ENCODE measurements at regions not wholly inside any gene's neighbourhood (a gene's known extent, or its start where the extent isn't known, plus 50 kb on each side); places are given as distances from the start of the nearest gene placed in this dataset.
"Not testable (repeated sequence)": the region's sequence is repeated elsewhere in the genome, so short reads cannot be mapped to it uniquely, and the experiment has no call there.

DNA sequence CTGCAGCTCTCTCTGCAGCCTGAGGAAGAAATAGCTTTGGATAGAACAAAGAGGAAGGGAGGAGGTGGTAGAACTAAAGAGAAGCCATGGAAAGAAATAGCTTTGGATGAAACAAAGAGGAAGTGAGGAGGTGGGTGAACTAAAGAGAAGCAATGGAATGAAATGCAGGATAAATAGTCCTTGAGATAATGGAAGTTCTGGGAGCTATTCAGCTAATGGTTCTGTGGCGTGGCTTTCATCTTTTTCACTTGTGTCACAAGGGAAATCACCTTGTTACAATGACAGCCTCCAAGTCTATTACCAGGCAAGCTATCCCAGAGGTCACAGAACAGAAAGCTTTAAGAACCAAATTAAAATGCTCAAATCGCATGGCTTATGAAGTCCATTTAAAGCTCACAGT, 141.3 kb upstream of the ARG1 start:
- no peak for DNase-seq

DNA sequence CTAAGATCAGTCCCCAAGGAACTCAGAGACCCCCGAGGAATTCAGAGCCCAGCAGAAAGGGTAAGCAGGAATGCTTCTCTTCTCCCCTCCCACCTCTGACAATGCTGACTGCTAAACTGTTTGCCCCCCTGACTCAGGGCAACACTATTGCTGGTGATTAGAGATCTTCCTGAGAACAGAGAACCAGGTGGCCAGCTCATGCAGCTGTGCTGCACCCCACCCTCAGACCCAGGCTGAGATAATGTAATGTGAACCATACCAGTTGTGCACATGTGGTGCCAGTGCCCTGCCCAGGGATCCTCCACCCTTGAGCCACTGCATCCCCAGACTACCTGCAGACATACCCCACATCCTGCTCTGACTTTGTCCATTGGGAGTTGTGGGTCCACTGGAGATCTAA, 139.1 kb upstream of the ARG1 start:
- no peak for DNase-seq

DNA sequence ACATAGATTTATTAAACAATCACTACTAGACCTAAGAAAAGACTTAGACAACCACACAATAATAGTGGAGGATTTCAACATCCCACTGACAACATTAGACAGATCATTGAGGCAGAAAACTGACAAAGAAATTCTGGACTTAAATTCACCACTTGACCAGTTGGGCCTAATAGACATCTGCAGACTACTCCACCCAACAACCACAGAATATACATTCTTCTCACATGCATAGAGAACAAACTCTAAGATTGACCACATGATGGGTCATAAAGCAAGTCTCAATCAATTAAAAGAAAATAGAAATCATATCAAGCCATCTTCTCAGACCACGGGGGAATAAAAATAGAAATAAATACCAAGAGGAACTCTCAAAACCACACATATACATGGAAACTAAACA, 136.7 kb upstream of the ARG1 start:
- DNase-seq: no peak

DNA sequence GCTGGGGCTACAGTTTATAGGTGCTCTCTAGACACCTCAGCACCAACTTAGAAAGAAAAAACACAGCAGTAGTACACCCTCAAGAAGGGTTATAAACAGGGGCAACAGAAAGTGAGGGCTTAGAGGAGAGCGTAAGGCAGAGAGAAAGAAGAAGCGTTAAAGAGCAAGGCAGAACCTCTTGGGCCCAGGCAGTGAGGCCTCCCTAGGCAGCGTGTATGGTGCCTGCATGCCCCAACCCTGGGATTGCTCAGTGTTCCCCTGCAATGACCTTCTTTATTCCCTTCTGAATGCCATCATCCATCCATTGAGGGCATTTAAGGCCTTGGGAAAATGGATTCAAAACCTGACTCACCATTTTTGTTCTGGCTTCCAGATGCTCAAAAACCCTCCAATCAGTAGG, 130.0 kb upstream of the ARG1 start:
- DNase-seq: peak; percentile 13

DNA sequence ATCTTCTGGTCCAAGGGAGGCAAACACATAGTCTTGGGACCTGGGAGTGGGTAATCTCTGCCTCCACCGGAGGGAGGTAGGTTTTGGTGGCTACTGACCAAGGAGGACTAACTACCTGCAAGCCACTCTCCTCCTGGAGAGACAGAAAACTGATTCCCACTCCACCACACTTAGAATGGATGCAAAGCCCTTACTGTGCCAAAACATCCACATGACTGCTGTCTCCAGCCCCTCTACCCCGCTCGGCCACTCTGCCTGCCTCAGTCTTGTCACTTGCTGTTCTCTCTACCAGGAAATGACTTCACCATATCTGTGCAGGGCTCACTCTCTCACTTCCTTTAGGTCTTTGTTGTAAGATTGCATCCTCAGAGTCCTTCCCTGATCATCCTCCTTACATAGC, 129.5 kb upstream of the ARG1 start:
- DNase-seq: peak; percentile 56

DNA sequence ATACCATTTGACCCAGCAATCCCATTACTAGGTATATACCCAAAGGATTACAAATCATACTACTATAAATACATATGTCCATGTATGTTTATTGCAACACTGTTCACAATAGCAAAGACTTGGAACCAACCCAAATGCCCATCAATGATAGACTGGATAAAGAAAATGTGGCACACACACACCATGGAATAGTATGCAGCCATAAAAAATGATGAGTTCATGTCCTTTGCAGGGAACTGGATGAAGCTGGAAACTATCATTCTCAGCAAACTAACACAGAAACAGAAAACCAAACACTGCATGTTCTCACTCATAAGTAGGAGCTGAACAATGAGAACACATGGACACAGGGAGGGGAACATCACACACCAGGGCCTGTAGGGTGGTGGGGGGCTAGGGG, 127.7 kb upstream of the ARG1 start:
- DNase-seq: not testable (repeated sequence)

DNA sequence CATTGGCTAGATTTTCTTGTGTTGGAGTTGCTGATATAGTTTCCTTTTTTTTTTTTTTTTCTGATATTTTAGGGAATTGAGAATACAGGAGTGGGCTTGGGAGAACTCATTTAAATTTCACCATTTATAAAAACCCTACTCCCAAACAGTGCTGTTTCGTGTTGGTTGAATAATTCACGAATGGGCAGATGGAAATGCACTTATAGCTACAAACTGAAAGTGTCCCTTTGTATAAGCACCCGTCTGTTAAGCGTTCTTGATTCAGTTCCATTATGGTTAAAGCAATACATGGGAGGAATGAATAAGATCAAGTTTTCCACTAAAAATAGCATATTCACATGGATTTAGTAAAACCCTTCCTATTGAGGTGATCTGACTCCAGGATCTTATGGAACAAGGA, 122.2 kb upstream of the ARG1 start:
- DNase-seq: no peak

DNA sequence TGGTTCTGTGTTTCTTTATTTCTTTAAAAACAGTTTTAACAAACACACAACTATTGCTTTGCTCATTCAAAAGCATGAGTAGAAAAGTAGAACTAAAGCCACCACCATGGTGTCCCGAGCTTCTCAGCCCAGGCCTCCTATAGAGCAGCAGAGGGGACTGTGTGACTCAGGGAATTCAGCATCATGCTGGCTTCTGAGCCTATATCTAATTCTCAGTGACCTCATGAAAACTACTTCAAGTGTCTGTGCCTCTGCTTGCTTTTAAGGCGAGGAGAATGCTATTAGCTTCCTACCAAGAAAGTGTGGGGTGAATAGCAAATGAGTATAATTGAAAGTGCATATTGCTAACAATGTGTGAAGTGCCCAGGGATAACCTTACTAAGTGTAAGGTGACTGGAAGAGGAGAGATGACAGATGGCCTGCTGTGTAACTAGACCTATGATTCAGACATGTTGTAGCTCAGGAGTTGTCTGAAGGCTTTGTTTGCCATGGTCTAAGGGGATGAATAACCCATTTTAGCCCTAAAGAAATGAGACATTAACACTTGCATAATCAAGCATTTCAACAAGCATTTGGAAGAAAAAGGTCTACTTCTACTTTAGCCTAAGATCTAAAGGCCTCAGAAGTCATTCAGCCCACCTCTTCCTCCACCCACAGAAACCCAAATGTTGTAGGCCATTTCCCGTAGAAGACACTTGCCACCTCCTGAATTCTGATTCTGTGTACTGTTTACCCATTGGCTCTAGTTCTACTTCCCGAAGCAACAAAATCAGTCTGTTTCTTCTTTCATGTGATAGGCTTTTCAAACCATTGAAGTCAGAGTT, 121.5 kb upstream of the ARG1 start:
- DNase-seq: no peak

DNA sequence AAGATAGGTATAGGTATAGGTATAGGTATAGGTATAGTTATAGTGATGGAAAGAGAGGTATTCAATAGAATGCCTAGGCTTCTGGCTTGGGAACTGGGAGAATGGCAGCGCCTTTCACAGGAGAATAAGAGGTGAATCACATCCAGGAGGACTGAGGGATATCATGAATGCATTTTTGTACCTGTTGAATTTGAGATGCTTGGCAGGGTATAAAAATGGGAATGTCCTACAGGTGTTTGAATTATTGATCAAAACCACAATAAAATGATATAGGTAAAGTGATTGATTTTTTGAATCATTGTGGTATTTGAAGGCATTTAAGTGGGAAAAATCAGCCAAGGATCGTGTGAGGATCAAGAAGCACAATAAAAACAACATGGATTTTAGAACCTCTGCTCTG, 119.2 kb upstream of the ARG1 start:
- no peak for DNase-seq

DNA sequence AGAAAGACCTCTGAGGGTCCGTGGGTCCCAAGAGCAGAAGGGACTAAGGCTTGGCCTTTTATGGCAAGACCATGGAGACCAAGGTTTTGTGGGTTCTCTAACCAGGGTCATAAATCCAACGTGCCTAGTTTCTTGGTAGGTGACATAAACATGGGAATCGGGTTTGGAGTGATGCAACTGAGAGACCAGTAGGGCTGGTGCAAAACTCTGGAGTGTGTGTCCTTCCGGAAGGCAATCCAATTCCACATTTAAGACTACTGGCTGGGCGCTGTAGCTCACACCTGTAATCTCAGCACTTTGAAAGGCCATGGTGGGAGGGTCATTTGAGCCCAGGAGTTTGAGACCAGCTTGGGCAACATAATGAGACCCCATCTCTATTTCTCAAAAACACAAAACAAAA, 116.5 kb upstream of the ARG1 start:
- no peak for DNase-seq

DNA sequence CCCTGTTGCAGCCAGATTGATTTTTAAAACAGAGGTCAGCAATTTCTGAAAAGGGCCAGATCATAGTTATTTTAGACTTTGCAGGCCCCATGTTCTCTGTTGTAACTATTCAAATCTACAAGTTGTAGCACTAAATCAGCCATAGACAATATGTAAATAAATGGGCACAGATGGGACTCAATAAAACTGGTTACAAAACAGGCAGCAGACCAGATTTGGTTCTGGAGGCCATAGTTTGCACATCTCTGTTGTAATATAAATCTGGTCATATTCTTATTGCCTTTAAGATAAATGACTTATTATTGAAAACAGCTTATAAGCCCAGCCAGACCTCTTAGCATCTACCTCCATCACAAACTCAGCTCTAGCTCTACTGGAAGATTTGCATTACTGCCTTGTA, 114.0 kb upstream of the ARG1 start:
- no peak for DNase-seq

DNA sequence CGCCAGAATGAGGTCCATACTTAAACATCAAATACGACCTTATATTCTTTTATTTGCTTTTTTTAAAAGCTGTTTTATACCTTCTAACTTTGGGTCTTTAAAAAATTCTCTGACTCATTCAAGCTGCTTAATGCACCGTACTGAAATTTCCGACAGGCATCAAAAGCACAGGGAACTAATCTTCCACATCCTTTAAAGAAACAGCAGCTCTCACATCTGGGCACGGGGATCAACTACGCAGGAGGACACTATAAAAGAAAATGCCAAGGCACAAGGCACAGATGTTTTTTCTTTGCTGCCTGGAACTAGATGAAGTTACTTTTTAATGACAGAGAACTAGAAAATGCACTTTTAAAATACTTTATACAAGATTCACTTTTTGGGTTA, 112.4 kb upstream of the ARG1 start:
- no peak for DNase-seq

DNA sequence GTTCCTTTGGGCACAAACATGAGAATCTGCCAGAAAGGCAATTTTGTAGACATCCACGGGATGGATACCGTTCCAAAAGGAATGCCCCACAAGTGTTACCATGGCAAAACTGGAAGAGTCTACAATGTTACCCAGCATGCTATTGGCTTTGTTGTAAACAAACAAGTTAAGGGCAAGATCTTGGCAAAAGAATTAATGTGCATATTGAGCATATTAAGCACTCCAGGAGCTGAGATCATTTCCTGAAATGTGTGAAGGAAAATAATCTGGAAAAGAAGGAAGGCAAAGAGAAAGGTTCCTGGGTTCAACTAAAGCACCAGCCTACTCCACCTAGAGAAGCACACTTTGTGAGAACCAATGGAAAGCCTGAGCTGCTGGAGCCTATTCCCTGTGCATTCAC, 103.9 kb upstream of the ARG1 start:
- DNase-seq: no peak

DNA sequence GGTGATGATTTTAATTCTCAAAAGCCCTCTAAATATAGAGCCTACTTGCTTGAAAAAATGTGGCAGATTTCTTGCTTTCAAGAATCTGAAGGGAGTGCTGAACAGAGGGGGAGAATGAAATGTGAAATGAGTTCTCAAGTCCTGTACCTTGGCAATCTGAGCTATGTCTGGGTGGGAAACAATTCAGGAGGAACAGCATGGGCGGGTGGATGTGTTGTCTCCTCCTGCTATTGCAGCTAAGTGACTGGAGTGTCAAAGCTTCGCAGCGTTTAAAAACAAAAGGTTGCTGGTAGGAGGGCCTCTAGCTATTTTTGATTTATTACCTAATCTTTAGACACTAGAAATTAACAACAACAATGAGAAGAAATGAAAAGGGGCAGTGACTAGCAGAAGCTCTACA, 102.5 kb upstream of the ARG1 start:
- DNase-seq: no peak

DNA sequence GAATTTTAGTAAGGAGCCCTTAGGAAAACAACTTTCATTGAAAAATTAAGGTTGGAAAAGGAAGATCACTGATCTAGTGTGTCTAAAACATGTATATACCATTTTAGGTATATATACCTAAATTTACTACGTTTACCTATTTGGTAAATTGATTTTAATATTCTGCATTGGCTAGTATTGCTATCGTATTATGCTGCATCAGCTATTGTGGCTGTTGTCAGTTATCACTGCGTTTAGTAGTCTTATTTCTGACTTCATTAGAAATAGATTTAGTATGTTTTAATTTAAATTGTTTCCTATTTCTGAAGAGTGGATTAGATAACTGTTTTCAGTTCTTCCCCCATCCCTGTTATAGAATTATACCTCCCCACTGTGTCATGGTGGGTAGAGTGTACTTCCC, 101.7 kb upstream of the ARG1 start:
- DNase-seq: no peak

DNA sequence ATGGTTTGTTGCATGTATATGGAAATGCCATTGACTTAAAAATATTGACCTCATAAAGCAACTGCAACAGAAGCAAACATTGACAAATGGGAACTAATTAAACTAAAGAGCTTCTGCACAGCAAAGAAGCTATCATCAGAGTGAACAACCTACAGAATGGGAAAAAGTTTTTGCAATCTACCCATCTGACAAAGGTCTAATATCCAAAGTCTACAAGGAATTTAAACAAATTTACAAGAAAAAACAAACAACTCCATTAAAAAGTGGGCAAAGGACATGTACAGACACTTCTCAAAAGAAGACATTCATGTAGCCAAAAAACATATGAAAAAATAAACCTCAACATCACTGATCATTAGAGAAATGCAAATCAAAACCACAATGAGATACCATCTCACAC, 99.7 kb upstream of the ARG1 start:
- DNase-seq: not testable (repeated sequence)

DNA sequence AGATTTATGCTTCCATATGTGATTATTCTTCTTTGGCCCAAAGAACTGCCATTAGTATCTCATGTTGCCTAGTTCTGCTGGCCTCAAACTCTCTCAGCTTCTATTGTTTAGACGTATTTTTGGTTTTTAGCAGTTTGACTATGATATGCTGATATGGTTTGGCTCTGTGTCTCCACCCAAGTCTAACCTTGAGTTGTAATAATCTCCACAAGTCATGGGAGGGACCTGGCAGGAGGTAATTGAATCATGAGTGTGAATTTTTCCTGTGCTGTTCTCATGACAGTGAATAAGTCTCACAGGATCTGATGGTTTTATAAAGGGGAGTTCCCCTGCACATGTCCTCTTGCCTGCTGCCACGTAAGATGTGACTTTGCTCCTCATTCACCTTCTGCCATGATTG, 96.7 kb upstream of the ARG1 start:
- DNase-seq: no peak

DNA sequence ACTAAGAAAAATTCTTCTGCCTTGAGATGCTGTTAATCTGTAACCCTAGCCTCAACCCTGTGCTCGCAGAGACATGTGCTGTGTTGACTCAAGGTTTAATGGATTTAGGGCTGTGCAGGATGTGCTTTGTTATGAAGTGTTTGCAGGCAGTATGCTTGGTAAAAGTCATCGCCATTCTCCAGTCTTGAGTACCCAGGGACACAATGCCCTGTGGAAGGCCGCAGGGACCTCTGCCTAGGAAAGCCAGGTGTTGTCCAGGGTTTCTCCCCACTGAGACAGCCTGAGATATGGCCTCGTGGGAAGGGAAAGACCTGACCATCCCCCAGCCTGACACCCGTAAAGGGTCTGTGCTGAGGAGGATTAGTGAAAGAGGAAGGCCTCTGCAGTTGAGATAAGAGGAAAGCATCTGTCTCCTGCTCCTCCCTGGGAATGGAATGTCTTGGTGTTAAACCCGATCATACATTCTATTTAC, 94.2 kb upstream of the ARG1 start:
- not testable (repeated sequence) for DNase-seq

DNA sequence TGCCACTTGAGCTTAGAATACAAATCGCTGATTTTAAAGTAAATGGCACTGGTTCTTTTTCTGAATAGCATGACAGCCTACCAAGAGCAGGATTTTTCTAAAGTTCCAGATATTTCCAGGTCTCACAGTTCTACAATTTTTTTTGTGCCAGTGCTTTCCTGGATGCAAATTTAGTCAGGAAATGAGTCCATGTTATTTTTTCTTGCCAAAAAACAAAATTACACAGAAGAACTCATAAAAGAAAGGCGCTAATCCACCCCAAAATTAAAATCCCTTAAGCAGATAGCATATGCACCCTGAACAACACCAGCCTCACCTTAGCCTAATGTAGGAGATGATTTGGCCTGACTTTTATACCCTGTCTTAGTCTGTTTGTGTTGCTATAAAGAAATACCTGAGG, 86.4 kb upstream of the ARG1 start:
- DNase-seq: no peak

DNA sequence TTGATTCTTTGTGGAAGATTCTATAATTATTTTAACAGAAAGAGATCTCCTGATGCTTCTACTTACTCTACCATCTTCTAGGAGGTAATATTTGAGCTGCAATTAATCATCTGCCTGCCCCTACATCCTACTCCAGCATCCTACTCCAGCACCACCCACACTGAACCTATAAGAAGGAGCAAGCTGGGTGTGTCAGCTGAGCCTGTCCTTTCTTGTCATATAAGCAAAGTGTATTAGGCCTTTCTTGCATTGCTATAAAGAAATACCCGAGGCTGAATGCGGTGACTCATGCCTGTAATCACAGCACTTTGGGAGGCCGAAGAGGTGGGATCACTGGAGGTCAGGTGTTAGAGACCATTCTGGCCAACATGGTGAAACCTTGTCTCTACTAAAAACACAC, 84.2 kb upstream of the ARG1 start:
- DNase-seq: no peak

DNA sequence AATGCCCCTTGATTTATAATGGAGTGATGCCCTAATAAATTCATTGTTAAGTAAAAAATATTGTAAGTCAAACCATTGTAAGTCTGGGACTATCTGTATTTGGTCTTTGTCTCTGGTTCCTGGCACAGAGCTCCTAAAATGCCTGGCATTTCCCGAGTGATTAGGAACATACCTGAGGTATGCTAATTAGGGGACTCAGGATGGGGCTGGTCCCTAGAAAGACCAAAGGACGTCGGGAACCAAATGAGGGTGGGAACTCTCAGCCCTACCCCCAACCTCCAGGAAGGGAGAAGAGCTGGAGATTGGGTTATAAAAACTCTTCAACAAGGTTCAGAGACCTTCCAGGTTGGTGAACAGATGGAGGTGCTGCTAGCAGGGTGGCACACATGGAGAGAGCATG, 82.6 kb upstream of the ARG1 start:
- DNase-seq: no peak

DNA sequence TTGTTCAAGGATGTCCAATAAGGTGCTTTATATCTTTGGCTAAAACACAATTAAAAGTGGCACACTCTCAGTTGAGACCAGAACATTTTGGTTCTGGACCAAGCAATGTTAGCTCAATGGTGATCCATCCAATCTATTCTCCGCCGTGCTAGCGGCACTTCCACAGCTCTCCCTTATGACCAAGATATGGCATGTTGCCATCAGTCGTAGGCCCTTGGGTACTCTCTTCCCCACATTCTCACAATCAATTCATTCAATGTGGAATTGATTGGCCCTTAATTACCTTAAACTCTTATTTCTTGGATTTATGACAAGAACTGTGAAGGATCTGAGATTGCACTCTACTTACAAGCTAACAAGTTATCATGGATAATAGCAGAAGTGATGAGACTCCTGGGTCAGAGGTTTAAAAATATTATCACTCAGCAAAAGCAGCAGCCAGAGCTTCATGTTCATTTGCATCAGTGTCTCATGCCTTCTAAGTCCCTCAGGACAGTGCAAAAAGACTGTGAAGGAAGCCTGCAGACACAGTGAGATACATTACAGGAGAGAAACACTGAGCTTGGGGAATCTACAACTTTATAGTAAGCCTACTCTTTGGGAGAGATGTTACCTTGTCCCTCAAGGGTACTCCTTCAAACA, 80.0 kb upstream of the ARG1 start:
- DNase-seq: no peak

DNA sequence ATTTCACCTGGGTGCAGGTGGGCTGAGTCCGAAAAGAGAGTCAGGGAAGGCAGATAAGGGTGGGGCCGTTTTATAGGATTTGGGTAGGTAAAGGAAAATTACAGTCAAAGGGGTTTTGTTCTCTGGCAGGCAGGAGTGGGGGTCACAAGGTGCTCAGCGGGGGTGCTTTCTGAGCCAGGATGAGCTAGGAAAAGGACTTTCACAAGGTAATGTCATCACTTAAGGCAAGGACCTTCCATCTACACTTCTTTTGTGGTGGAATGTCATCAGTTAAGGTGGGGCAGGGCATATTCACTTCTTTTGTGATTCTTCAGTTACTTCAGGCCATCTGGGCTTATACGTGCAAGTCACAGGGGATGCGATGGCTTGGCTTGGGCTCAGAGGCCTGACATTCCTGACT, 68.6 kb upstream of the ARG1 start:
- DNase-seq: not testable (repeated sequence)

DNA sequence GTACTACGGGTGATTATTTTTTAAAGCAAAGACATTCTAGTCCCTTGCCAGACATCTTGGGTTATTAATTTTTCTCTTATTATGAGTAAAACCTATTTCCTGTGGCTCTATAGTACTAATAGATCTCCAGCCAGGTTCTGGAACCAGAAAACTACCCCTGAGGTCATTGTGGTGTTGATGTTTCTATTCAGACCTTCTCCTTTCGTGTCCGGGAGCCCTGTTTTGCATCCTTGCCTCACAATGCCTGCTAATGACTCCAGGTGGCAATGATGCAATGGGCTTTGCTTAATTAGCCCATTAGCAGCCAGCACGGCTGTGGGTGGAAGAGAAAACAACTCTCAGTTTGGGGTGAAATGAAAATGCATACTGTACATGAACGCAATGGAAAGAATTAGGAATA, 62.9 kb upstream of the ARG1 start:
- no peak for DNase-seq

DNA sequence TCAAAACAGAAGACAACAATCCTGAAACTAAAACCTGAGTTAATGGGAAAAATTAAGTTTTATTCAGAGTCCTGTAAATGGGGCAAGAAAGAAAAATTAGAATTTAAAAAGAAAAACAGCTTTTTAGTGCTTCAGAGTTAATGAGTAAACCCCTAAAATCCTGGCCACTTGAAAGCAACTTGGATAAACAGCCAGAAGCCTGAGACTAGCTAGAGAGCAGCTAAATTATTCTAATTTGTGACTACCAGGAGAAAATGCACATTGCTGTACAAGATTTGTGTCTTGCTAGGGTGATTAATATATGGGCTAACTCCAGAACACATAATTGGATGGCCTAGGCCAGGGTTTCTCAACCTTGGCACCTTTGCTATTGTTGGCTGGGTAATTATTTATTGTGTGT, 62.4 kb upstream of the ARG1 start:
- DNase-seq: no peak

Data from CD4-positive, alpha-beta T cell treated with Interleukin-17A for 4 hours (primary cell).